ENCODE measurements at regions not wholly inside any gene's neighbourhood (a gene's known extent, or its start where the extent isn't known, plus 50 kb on each side); places are given as distances from the start of the nearest gene placed in this dataset.

- peaks cover 0 to 3% (median 0%) of the 10 kb centered on the region in 3 experiments for H3K9me3 ChIP-seq (ENCODE audit: control insufficient read depth in 2 of 3, low read length in 3 of 3)
- H3K27me3 ChIP-seq (ENCODE audit: control insufficient read depth in 2 of 2, insufficient read depth in 2 of 2, low read length in 2 of 2), result no peaks in the 10 kb centered on the region
- Mint-ChIP-seq H3K4me3 (no peak overlapping the region), H3K9me3 (peaks cover 0 to 12% (median 3%) of the 10 kb centered on the region in 11 donors), H3K27me3 (no peaks in the 10 kb centered on the region), H3K27ac (no peak overlapping the region), H3K4me1 (no peaks in the 10 kb centered on the region), H3K36me3 (no peaks in the 10 kb centered on the region)
- ChIA-PET CTCF (no interaction called here), POLR2A (no interaction called here)
- DNase-seq (no peak), ATAC-seq (no peak)
- no peaks in the 10 kb centered on the region for H3K4me1 ChIP-seq (ENCODE audit: control insufficient read depth in 2 of 2, insufficient read depth in 2 of 2, low read length in 2 of 2)
- H3K27ac ChIP-seq (ENCODE audit: low read depth, low read length), result no peak overlapping the region
- intact Hi-C loops (cut with micrococcal nuclease), result no loop called here
- H3K36me3 ChIP-seq (ENCODE audit: control insufficient read depth in 2 of 3, insufficient read depth in 3 of 3, low read length in 3 of 3), result no peaks in the 10 kb centered on the region
- no peak overlapping the region for H3K4me3 ChIP-seq (ENCODE audit: low read length)
Measured at GRCh38 chr11:92154611-92155010, 70.0 kb upstream of the FAT3 start.

GRCh38 chr11:92154110-92154509, 70.5 kb upstream of the FAT3 start:
- no peaks in the 10 kb centered on the region for H3K27me3 Mint-ChIP-seq
- ChIA-PET CTCF (no interaction called here), POLR2A (no interaction called here)
- Histone ChIP-seq H3K27me3 (ENCODE audit: control insufficient read depth in 2 of 2, insufficient read depth in 2 of 2, low read length in 2 of 2) (no peaks in the 10 kb centered on the region), H3K4me1 (ENCODE audit: control insufficient read depth in 2 of 2, insufficient read depth in 2 of 2, low read length in 2 of 2) (no peaks in the 10 kb centered on the region), H3K4me3 (ENCODE audit: low read length) (no peak overlapping the region), H3K36me3 (ENCODE audit: control insufficient read depth in 2 of 3, insufficient read depth in 3 of 3, low read length in 3 of 3) (no peaks in the 10 kb centered on the region), H3K27ac (ENCODE audit: low read depth, low read length) (no peak overlapping the region), H3K9me3 (ENCODE audit: control insufficient read depth in 2 of 3, low read length in 3 of 3) (peaks cover 0 to 3% (median 0%) of the 10 kb centered on the region in 3 experiments)
- no peak overlapping the region for H3K4me3 Mint-ChIP-seq
- H3K9me3 Mint-ChIP-seq, result peaks cover 0 to 12% (median 3%) of the 10 kb centered on the region in 11 donors
- no peaks in the 10 kb centered on the region for H3K4me1 Mint-ChIP-seq
- DNase-seq (no peak), ATAC-seq (no peak)
- intact Hi-C loops (cut with micrococcal nuclease), result no loop called here
- no peak overlapping the region for H3K27ac Mint-ChIP-seq
- H3K36me3 Mint-ChIP-seq, result no peaks in the 10 kb centered on the region

DNA sequence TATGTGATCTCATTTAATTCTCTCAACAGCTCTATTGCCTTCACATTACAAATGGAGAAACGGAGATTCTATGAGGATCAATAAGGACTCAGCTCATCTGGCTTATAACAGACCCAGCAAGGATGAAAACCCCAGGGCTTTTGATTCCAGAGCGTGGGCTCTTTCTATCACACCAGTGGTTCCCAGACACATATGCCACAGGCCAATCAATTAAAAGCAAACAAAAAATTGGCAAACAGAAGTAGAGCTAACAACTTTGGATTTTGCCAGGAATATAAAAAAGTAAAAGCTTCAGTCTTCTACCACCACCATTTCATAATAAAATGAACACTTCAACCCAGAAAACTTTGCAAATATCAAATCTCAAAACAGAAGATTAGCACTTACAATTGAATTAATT, 71.1 kb upstream of the FAT3 start:
- Histone ChIP-seq H3K36me3 (ENCODE audit: control insufficient read depth in 2 of 3, insufficient read depth in 3 of 3, low read length in 3 of 3) (no peaks in the 10 kb centered on the region), H3K27ac (ENCODE audit: low read depth, low read length) (no peak overlapping the region), H3K9me3 (ENCODE audit: control insufficient read depth in 2 of 3, low read length in 3 of 3) (peaks cover 0 to 3% (median 0%) of the 10 kb centered on the region in 3 experiments), H3K4me1 (ENCODE audit: control insufficient read depth in 2 of 2, insufficient read depth in 2 of 2, low read length in 2 of 2) (no peaks in the 10 kb centered on the region), H3K4me3 (ENCODE audit: low read length) (no peak overlapping the region), H3K27me3 (ENCODE audit: control insufficient read depth in 2 of 2, insufficient read depth in 2 of 2, low read length in 2 of 2) (no peaks in the 10 kb centered on the region)
- H3K27me3 Mint-ChIP-seq, result no peaks in the 10 kb centered on the region
- H3K27ac Mint-ChIP-seq, result no peak overlapping the region
- CTCF ChIA-PET, result no interaction called here
- H3K9me3 Mint-ChIP-seq, result peaks cover 0 to 12% (median 3%) of the 10 kb centered on the region in 11 donors
- DNase-seq (no peak), ATAC-seq (no peak)
- intact Hi-C loops (cut with micrococcal nuclease), result no loop called here
- no peaks in the 10 kb centered on the region for H3K4me1 Mint-ChIP-seq
- no peaks in the 10 kb centered on the region for H3K36me3 Mint-ChIP-seq
- POLR2A ChIA-PET, result no interaction called here
- H3K4me3 Mint-ChIP-seq, result no peak overlapping the region

GRCh38 chr11:92152245-92152644, 72.4 kb upstream of the FAT3 start:
- no peaks in the 10 kb centered on the region for H3K27me3 ChIP-seq (ENCODE audit: control insufficient read depth in 2 of 2, insufficient read depth in 2 of 2, low read length in 2 of 2)
- Mint-ChIP-seq H3K36me3 (no peaks in the 10 kb centered on the region), H3K4me3 (no peak overlapping the region), H3K27me3 (no peaks in the 10 kb centered on the region), H3K27ac (no peak overlapping the region), H3K4me1 (no peaks in the 10 kb centered on the region), H3K9me3 (peaks cover 0 to 12% (median 3%) of the 10 kb centered on the region in 11 donors)
- DNase-seq (no peak), ATAC-seq (no peak)
- intact Hi-C loops (cut with micrococcal nuclease), result no loop called here
- ChIA-PET CTCF (interaction anchor here (0.7 kb wide), 1 partner anchor 17 kb away, joined by 3 read pairs; no protein-coding TSS in a partner anchor), POLR2A (no interaction called here)
- peaks cover 0 to 3% (median 0%) of the 10 kb centered on the region in 3 experiments for H3K9me3 ChIP-seq (ENCODE audit: control insufficient read depth in 2 of 3, low read length in 3 of 3)
- H3K4me3 ChIP-seq (ENCODE audit: low read length), result no peak overlapping the region
- no peaks in the 10 kb centered on the region for H3K4me1 ChIP-seq (ENCODE audit: control insufficient read depth in 2 of 2, insufficient read depth in 2 of 2, low read length in 2 of 2)
- no peaks in the 10 kb centered on the region for H3K36me3 ChIP-seq (ENCODE audit: control insufficient read depth in 2 of 3, insufficient read depth in 3 of 3, low read length in 3 of 3)
- H3K27ac ChIP-seq (ENCODE audit: low read depth, low read length), result no peak overlapping the region

GRCh38 chr11:92149996-92150395, 74.6 kb upstream of the FAT3 start:
- CTCF ChIA-PET, result no interaction called here
- H3K4me3 Mint-ChIP-seq, result no peak overlapping the region
- H3K9me3 Mint-ChIP-seq, result peaks cover 0 to 10% (median 2%) of the 10 kb centered on the region in 11 donors
- Histone ChIP-seq H3K36me3 (ENCODE audit: control insufficient read depth in 2 of 3, insufficient read depth in 3 of 3, low read length in 3 of 3) (no peaks in the 10 kb centered on the region), H3K4me1 (ENCODE audit: control insufficient read depth in 2 of 2, insufficient read depth in 2 of 2, low read length in 2 of 2) (no peaks in the 10 kb centered on the region), H3K9me3 (ENCODE audit: control insufficient read depth in 2 of 3, low read length in 3 of 3) (peaks cover 0 to 3% (median 0%) of the 10 kb centered on the region in 3 experiments), H3K27me3 (ENCODE audit: control insufficient read depth in 2 of 2, insufficient read depth in 2 of 2, low read length in 2 of 2) (no peaks in the 10 kb centered on the region), H3K4me3 (ENCODE audit: low read length) (no peak overlapping the region), H3K27ac (ENCODE audit: low read depth, low read length) (no peak overlapping the region)
- ATAC-seq, result no peak
- POLR2A ChIA-PET, result no interaction called here
- intact Hi-C loops (cut with micrococcal nuclease), result no loop called here
- no peak for DNase-seq
- H3K36me3 Mint-ChIP-seq, result no peaks in the 10 kb centered on the region
- no peak overlapping the region for H3K27ac Mint-ChIP-seq
- H3K4me1 Mint-ChIP-seq, result no peaks in the 10 kb centered on the region
- no peaks in the 10 kb centered on the region for H3K27me3 Mint-ChIP-seq

DNA sequence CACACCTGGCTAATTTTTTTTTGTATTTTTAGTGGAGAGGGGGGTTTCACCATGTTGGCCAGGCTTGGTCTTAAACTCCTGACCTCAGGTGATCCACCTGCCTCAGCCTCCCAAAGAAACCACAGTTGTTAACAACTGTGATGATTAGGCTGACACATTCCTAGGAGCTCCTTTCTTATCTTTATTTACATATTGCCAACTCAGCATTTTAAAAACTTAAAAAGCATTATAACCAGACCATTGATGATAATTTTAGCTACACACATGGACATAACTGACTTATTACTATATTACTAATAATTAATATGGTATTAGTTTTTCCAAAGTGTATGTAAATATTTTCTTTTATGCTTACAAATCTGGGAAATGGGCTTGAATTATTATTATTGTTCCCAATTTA, 82.9 kb upstream of the FAT3 start:
- DNase-seq, result no peak
- Mint-ChIP-seq H3K4me1 (no peaks in the 10 kb centered on the region), H3K27ac (no peak overlapping the region), H3K9me3 (peaks cover 0 to 10% (median 3%) of the 10 kb centered on the region in 11 donors), H3K27me3 (no peaks in the 10 kb centered on the region), H3K36me3 (no peaks in the 10 kb centered on the region), H3K4me3 (no peak overlapping the region)
- H3K4me3 ChIP-seq (ENCODE audit: low read length), result no peak overlapping the region
- intact Hi-C loops (cut with micrococcal nuclease), result no loop called here
- no peaks in the 10 kb centered on the region for H3K36me3 ChIP-seq (ENCODE audit: control insufficient read depth in 2 of 3, insufficient read depth in 3 of 3, low read length in 3 of 3)
- ChIA-PET CTCF (no interaction called here), POLR2A (no interaction called here)
- H3K27me3 ChIP-seq (ENCODE audit: control insufficient read depth in 2 of 2, insufficient read depth in 2 of 2, low read length in 2 of 2), result no peaks in the 10 kb centered on the region
- H3K27ac ChIP-seq (ENCODE audit: low read depth, low read length), result no peak overlapping the region
- no peaks in the 10 kb centered on the region for H3K9me3 ChIP-seq (ENCODE audit: control insufficient read depth in 2 of 3, low read length in 3 of 3)
- no peak for ATAC-seq
- no peaks in the 10 kb centered on the region for H3K4me1 ChIP-seq (ENCODE audit: control insufficient read depth in 2 of 2, insufficient read depth in 2 of 2, low read length in 2 of 2)

DNA sequence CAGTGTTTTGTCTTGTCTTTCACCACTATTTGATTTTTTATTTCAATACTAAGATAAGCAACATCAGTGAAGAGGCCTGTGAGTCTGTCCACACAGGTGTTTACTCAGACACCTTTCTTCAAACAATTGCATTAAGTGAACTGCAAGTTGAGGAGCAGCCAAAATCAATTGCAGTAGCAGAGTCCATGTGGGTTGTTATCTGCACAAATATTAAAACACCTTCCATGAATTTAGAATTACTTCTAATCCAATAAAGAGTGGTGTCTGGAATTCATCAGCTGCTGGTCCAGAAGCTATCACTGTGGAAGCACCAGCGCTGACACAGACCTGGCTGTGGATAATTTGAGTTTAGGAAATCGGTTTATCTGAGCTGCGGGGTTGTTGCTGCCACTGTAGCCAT, 83.5 kb upstream of the FAT3 start:
- no peaks in the 10 kb centered on the region for H3K27me3 Mint-ChIP-seq
- POLR2A ChIA-PET, result no interaction called here

More for the DNA sequence above, 83.5 kb upstream of the FAT3 start:
- no peaks in the 10 kb centered on the region for H3K36me3 Mint-ChIP-seq
- Histone ChIP-seq H3K4me3 (ENCODE audit: low read length) (no peak overlapping the region), H3K4me1 (ENCODE audit: control insufficient read depth in 2 of 2, insufficient read depth in 2 of 2, low read length in 2 of 2) (no peaks in the 10 kb centered on the region), H3K27me3 (ENCODE audit: control insufficient read depth in 2 of 2, insufficient read depth in 2 of 2, low read length in 2 of 2) (no peaks in the 10 kb centered on the region), H3K27ac (ENCODE audit: low read depth, low read length) (no peak overlapping the region), H3K9me3 (ENCODE audit: control insufficient read depth in 2 of 3, low read length in 3 of 3) (no peaks in the 10 kb centered on the region), H3K36me3 (ENCODE audit: control insufficient read depth in 2 of 3, insufficient read depth in 3 of 3, low read length in 3 of 3) (no peaks in the 10 kb centered on the region)
- no peak overlapping the region for H3K4me3 Mint-ChIP-seq
- DNase-seq, result no peak
- no peaks in the 10 kb centered on the region for H3K4me1 Mint-ChIP-seq
- CTCF ChIA-PET, result no interaction called here
- intact Hi-C loops (cut with micrococcal nuclease), result no loop called here
- no peak overlapping the region for H3K27ac Mint-ChIP-seq
- ATAC-seq, result no peak
- H3K9me3 Mint-ChIP-seq, result peaks cover 0 to 10% (median 3%) of the 10 kb centered on the region in 11 donors

All from naive thymus-derived CD4-positive, alpha-beta T cell (primary cell).